H1 (cell line): ENCODE measurements at regions not wholly inside any gene's neighbourhood (a gene's known extent, or its start where the extent isn't known, plus 50 kb on each side); places are given as distances from the start of the nearest gene placed in this dataset.

ENCODE experiments used
- CTCF ChIA-PET: fragments of 300-600 bp; sonication (Branson Sonifier 250); formaldehyde crosslinking; loops from one replicate; lab custom pipeline; 2021; ENCODE audit not compliant: partially characterized antibody; lab: Charles Lee
- POLR2A ChIA-PET: fragments of 300-600 bp; sonication (Branson Sonifier 250); formaldehyde crosslinking; loops from one replicate; lab custom pipeline; 2021; ENCODE audit warnings: inconsistent platforms; ENCODE audit not compliant: partially characterized antibody; lab: Charles Lee
- DNase-seq, 2 experiments: peaks; one replicate each; pipeline versions ENCODE4 v3.0.0 to v3.0.0-alpha.2; 2010 to 2022; ENCODE audit warnings: low spot score in 2 of 2, low read depth in 1 of 2, mixed read lengths in 1 of 2
- FAIRE-seq: peaks from 2 replicates; lab custom pipeline; 2011; peaks lifted over from hg19 to GRCh38; lab: Jason Lieb, UNC
- H2AFZ ChIP-seq: 2 replicates; pipeline ENCODE4 v1.8.1; 2012; ENCODE audit warnings: low read length, inconsistent platforms
- H2AK5ac ChIP-seq: 2 replicates; pipeline ENCODE4 v1.6.1; 2013; ENCODE audit warnings: low read depth, low read length
- H2BK120ac ChIP-seq: replicated peaks from 2 replicates; pipeline ENCODE3; 2013; ENCODE audit warnings: low read depth, low read length, inconsistent platforms
- H2BK12ac ChIP-seq: 2 replicates; pipeline ENCODE4 v1.6.1; 2013; ENCODE audit warnings: low read depth, low read length
- H2BK15ac ChIP-seq: 2 replicates; pipeline ENCODE4 v1.6.1; 2013; ENCODE audit warnings: low read length
- H2BK20ac ChIP-seq: 2 replicates; pipeline ENCODE4 v1.6.1; 2013; ENCODE audit warnings: low read length
- H2BK5ac ChIP-seq: 2 replicates; pipeline ENCODE4 v1.6.1; 2013; ENCODE audit warnings: low read depth, low read length
- H3K14ac ChIP-seq: 2 replicates; pipeline ENCODE4 v1.6.1; 2013; ENCODE audit warnings: inconsistent platforms; ENCODE audit not compliant: insufficient read length
- H3K18ac ChIP-seq: 2 replicates; pipeline ENCODE4 v1.6.1; 2013; ENCODE audit warnings: low read length; ENCODE audit errors: extremely low read depth
- H3K23ac ChIP-seq: 2 replicates; pipeline ENCODE4 v1.6.1; 2013; ENCODE audit warnings: inconsistent platforms; ENCODE audit not compliant: insufficient read length
- H3K23me2 ChIP-seq: 2 replicates; pipeline ENCODE4 v1.6.1; 2013; ENCODE audit warnings: low read depth, low read length
- H3K27ac ChIP-seq: 2 replicates; pipeline ENCODE4 v1.6.1; 2011; ENCODE audit warnings: low read depth, low read length, inconsistent platforms
- H3K27me3 ChIP-seq, 4 experiments: replicated peaks in 1 of 4; 1 replicate in 1 of 4; 2 replicates in 3 of 4; pipeline versions ENCODE4 v1.6.1 to v1.8.1; 2011 to 2013; ENCODE audit warnings: low read length in 3 of 4, mild to moderate bottlenecking in 3 of 4, inconsistent platforms in 2 of 4, mixed read lengths in 2 of 4, moderate library complexity in 1 of 4; ENCODE audit not compliant: control insufficient read depth in 3 of 4, insufficient read depth in 3 of 4; ENCODE audit errors: extremely low read depth in 1 of 4
- H3K36me3 ChIP-seq, 4 experiments: 2 replicates each; pipeline versions ENCODE4 v1.6.1 to v1.8.1; 2011 to 2013; ENCODE audit warnings: mild to moderate bottlenecking in 4 of 4, low read length in 3 of 4, moderate library complexity in 2 of 4, control low read depth in 1 of 4, inconsistent platforms in 1 of 4; ENCODE audit not compliant: insufficient read depth in 4 of 4, control insufficient read depth in 2 of 4
- H3K4ac ChIP-seq: replicated peaks from 2 replicates; pipeline ENCODE3; 2013; ENCODE audit warnings: low read length, low read depth, mixed read lengths, inconsistent platforms; ENCODE audit not compliant: insufficient read length
- H3K4me1 ChIP-seq, 4 experiments: replicated peaks in 1 of 4; 1 replicate in 1 of 4; 2 replicates in 3 of 4; pipeline versions ENCODE4 v1.6.1 to v1.8.1; 2011 to 2013; ENCODE audit warnings: low read length in 3 of 4, inconsistent platforms in 2 of 4, mixed read lengths in 1 of 4; ENCODE audit not compliant: insufficient read depth in 4 of 4, control insufficient read depth in 3 of 4
- H3K4me2 ChIP-seq, 2 experiments: 2 replicates each; pipeline versions ENCODE4 v1.6.1 to v1.8.1; 2011 to 2013; ENCODE audit warnings: low read depth in 2 of 2, low read length in 2 of 2, control low read depth in 1 of 2, inconsistent platforms in 1 of 2, mild to moderate bottlenecking in 1 of 2; ENCODE audit not compliant: insufficient read depth in 1 of 2
- H3K4me3 ChIP-seq, 4 experiments: fragments of 200-600, 300-600 bp in 1 of 4; sonication (generic), shearing (Covaris generic), sonication (Bioruptor Twin) in 1 of 4; 2 replicates each; pipeline versions ENCODE4 v1.5.1 to v1.8.1; 2011 to 2016; ENCODE audit warnings: low read length in 4 of 4, low read depth in 3 of 4, control low read depth in 2 of 4, inconsistent platforms in 2 of 4, mild to moderate bottlenecking in 2 of 4, mixed read lengths in 1 of 4, moderate library complexity in 1 of 4; ENCODE audit not compliant: insufficient read depth in 2 of 4; ENCODE audit errors: extremely low read depth in 1 of 4
- H3K56ac ChIP-seq: replicated peaks from 2 replicates; pipeline ENCODE3; 2013; ENCODE audit warnings: low read depth, mild to moderate bottlenecking, mixed read lengths, low read length, inconsistent platforms; ENCODE audit not compliant: insufficient read length
- H3K79me1 ChIP-seq: 2 replicates; pipeline ENCODE4 v1.6.1; 2013; ENCODE audit warnings: low read depth, low read length, control low read depth
- H3K79me2 ChIP-seq, 2 experiments: 2 replicates each; pipeline versions ENCODE4 v1.6.1 to v1.8.1; 2012 to 2013; ENCODE audit warnings: low read length in 2 of 2, mild to moderate bottlenecking in 2 of 2, inconsistent platforms in 1 of 2; ENCODE audit not compliant: insufficient read depth in 2 of 2, control insufficient read depth in 1 of 2
- H3K9ac ChIP-seq, 4 experiments: replicated peaks in 1 of 4; 1 replicate in 1 of 4; 2 replicates in 3 of 4; pipeline versions ENCODE4 v1.6.1 to v1.8.1; 2011 to 2013; ENCODE audit warnings: low read depth in 3 of 4, low read length in 3 of 4, control low read depth in 2 of 4, mild to moderate bottlenecking in 2 of 4, moderate library complexity in 2 of 4, inconsistent platforms in 1 of 4; ENCODE audit errors: extremely low read depth in 1 of 4
- H3K9me3 ChIP-seq, 2 experiments: 2 replicates each; pipeline versions ENCODE4 v1.6.1 to v1.8.1; 2012 to 2013; ENCODE audit warnings: mild to moderate bottlenecking in 2 of 2, moderate library complexity in 2 of 2, control low read depth in 1 of 2, inconsistent platforms in 1 of 2, low read depth in 1 of 2, low read length in 1 of 2, mixed read lengths in 1 of 2; ENCODE audit not compliant: insufficient read depth in 2 of 2
- H4K20me1 ChIP-seq, 2 experiments: replicated peaks in 1 of 2; 2 replicates each; pipeline versions ENCODE3 to v1.8.1; 2011 to 2013; ENCODE audit warnings: inconsistent platforms in 2 of 2, low read length in 2 of 2, mild to moderate bottlenecking in 1 of 2; ENCODE audit not compliant: insufficient read depth in 2 of 2, control insufficient read depth in 1 of 2
- H4K5ac ChIP-seq: 2 replicates; pipeline ENCODE4 v1.6.1; 2013; ENCODE audit warnings: low read length, low read depth, mixed read lengths, inconsistent platforms; ENCODE audit not compliant: insufficient read length
- H4K8ac ChIP-seq: 2 replicates; pipeline ENCODE4 v1.8.0; 2013; ENCODE audit warnings: mild to moderate bottlenecking, moderate library complexity, low read length, inconsistent platforms; ENCODE audit not compliant: insufficient read depth; ENCODE audit errors: extremely low read depth
- H4K91ac ChIP-seq: replicated peaks from 2 replicates; pipeline ENCODE3; 2013; ENCODE audit warnings: low read length, mixed read lengths, inconsistent platforms; ENCODE audit not compliant: insufficient read length
- ASH2L ChIP-seq: fragments of 200-600, 300-600 bp; sonication (generic); IDR thresholded peaks from one replicate; pipeline ENCODE4 v1.7.1; 2017; ENCODE audit warnings: low read length
- CBX8 ChIP-seq: fragments of 300-800, 300-1000 bp; sonication (generic); IDR thresholded peaks from 2 replicates; pipeline ENCODE4 v1.7.1; 2016; ENCODE audit warnings: low read depth, low read length, borderline replicate concordance
- CHD2 ChIP-seq: IDR thresholded peaks from 2 replicates; pipeline ENCODE4 v1.6.1; 2012; ENCODE audit warnings: low read length, improper control_type of control experiment
- JUN ChIP-seq: IDR thresholded peaks from 2 replicates; pipeline ENCODE4 v1.6.1; 2011; ENCODE audit warnings: low read depth, mild to moderate bottlenecking, improper control_type of control experiment, low read length
- RBBP5 ChIP-seq: IDR thresholded peaks from 2 replicates; pipeline ENCODE4 v1.7.1; 2012; ENCODE audit warnings: low read depth, mild to moderate bottlenecking, inconsistent platforms, low read length, moderate library complexity, borderline replicate concordance
- SP1 ChIP-seq: IDR thresholded peaks from 2 replicates; pipeline ENCODE4 v1.6.1; 2011; ENCODE audit warnings: low read depth, low read length
- TAF1 ChIP-seq: IDR thresholded peaks from 2 replicates; pipeline ENCODE4 v1.6.1; 2011; ENCODE audit warnings: mild to moderate bottlenecking, low read depth, low read length
- WGBS, 2 experiments: shearing (Covaris generic) in 1 of 2; methylation state at CpG; one replicate each; pipeline versions ENCODE4 v1.1.6 to v1.1.7; 2013 to 2015; ENCODE audit warnings: low lambda C conversion rate in 2 of 2, mixed read lengths in 2 of 2, inconsistent platforms in 1 of 2, low coverage in 1 of 2, missing lambda C conversion rate in 1 of 2; ENCODE audit not compliant: insufficient replicate concordance in 2 of 2, insufficient coverage in 1 of 2, insufficient read length in 1 of 2; ENCODE audit errors: extremely low coverage in 1 of 2, missing lambda C conversion rate in 1 of 2; 5-methylcytosine and 5-hydroxymethylcytosine counted together

GRCh38 chr6:139528471-139528870 is 154.0 kb upstream of the CITED2 start:
- WGBS, 2 experiments = 76% methylated on average over 2 of the region's 2 CpGs; no CpG with 5 or more reads in 1 of the 2 experiments
- TF ChIP-seq CHD2 (no peak), CBX8 (no peak), ASH2L (no peak), SP1 (no peak), JUN (no peak), TAF1 (no peak), RBBP5 (no peak)
- no peaks in the 10 kb centered on the region for H3K27me3 ChIP-seq

More at GRCh38 chr6:139528471-139528870, 154.0 kb upstream of the CITED2 start:
- H3K4me3 ChIP-seq = no peak overlapping the region
- no peak overlapping the region for H2BK12ac ChIP-seq
- no peak overlapping the region for H2BK5ac ChIP-seq
- 0 out of 8 replicates have a peak, but pooled peaks cover 0 to 2% (median 0%) of the 10 kb centered on the region in 4 experiments for H3K36me3 ChIP-seq
- H2BK20ac ChIP-seq = no peak overlapping the region
- H2BK15ac ChIP-seq = no peak overlapping the region
- no peaks in the 10 kb centered on the region for H4K20me1 ChIP-seq
- H2AK5ac ChIP-seq = no peak overlapping the region
- H4K91ac ChIP-seq = no peak overlapping the region
- H3K4ac ChIP-seq = no peak overlapping the region
- H3K4me2 ChIP-seq = no peak overlapping the region
- ChIA-PET POLR2A (interaction anchor here (1.2 kb wide), 1 partner anchor 154 kb away, joined by 4 read pairs; the partner anchor contains the start of gene CITED2), CTCF (no interaction called here)
- no peaks in the 10 kb centered on the region for H3K79me2 ChIP-seq
- H3K4me1 ChIP-seq = no peaks in the 10 kb centered on the region
- H2AFZ ChIP-seq = no peak overlapping the region
- H3K23me2 ChIP-seq = no peaks in the 10 kb centered on the region
- no peaks in the 10 kb centered on the region; a peak in 1 of 4 replicates for H3K9me3 ChIP-seq
- H3K9ac ChIP-seq = no peak overlapping the region
- DNase-seq = no peak
- no peak overlapping the region for H3K14ac ChIP-seq
- H3K23ac ChIP-seq = no peak overlapping the region
- no peak overlapping the region for H3K18ac ChIP-seq
- no peak overlapping the region for H3K56ac ChIP-seq
- no peaks in the 10 kb centered on the region for H3K79me1 ChIP-seq
- no peak overlapping the region for H2BK120ac ChIP-seq
- no peak for FAIRE-seq
- H4K8ac ChIP-seq = no peak overlapping the region
- no peak overlapping the region for H4K5ac ChIP-seq
- no peak overlapping the region for H3K27ac ChIP-seq
